ENCODE measurements at regions not wholly inside any gene's neighbourhood (a gene's known extent, or its start where the extent isn't known, plus 50 kb on each side); places are given as distances from the start of the nearest gene placed in this dataset.

DNA sequence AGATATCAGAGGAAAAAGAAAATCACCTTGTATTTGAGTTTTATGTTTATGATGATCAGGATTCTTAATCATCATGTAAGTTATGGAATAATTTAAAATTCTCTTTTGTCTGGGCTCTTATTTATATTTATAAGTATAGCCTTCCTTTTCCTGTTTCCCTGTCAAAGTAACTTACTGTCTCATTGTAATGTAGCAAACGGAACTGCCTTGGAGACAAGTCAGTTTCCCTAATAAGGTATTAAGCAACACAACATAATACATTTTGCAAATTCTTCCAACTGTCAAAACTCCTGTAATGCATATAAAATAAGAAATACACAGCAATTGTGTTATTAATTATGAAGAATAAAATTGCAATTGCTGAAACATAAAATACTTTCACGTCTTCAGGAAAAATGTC lies 463.2 kb downstream of the MAT2B start:
- TF ChIP-seq CTCF (IDR thresholded peaks at IDR 0.05; ENCODE audit: insufficient read depth, low read length, poor library complexity, severe bottlenecking) (no peak), EZH2phosphoT487 (conservative IDR thresholded peaks at IDR 0.05; ENCODE audit: low read length) (no peak)

All from SU-DHL-6 (cell line).